MM.1S (cell line): ENCODE measurements at regions not wholly inside any gene's neighbourhood (a gene's known extent, or its start where the extent isn't known, plus 50 kb on each side); places are given as distances from the start of the nearest gene placed in this dataset.

ENCODE experiments used
- EZH2phosphoT487 ChIP-seq: fragments of 300-600 bp; sonication (generic); IDR thresholded peaks from 2 replicates; pipeline ENCODE4 v1.6.1; 2018; ENCODE audit warnings: antibody characterized with exemption, low read length
- TF ChIP-seq, protein P1 (sequence below): fragments of 300-600 bp; sonication (generic); IDR thresholded peaks from 2 replicates; pipeline ENCODE4 v1.5.1; 2016; ENCODE audit warnings: antibody characterized with exemption, low read length, mixed read lengths

DNA sequence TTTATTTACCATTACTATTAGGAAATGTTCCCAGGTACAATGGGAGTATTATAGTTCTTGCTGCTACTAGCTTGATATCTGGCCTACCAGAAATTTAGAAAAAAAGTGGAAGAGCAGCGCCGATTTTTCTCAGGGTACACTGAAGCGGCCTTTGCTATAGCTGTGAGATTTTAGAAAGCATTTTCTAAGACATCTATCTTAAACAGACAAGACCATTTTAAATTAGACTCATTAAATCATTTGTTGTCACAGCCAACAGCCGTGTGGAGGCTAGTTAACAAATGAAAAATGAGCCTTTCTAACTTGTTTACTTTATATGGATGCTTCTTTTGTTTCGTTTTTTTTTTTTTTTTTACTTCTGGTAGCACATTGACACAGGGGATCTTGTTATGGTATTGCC is 183.2 kb upstream of the ZRANB2 start:
- TF ChIP-seq, protein P1, sequence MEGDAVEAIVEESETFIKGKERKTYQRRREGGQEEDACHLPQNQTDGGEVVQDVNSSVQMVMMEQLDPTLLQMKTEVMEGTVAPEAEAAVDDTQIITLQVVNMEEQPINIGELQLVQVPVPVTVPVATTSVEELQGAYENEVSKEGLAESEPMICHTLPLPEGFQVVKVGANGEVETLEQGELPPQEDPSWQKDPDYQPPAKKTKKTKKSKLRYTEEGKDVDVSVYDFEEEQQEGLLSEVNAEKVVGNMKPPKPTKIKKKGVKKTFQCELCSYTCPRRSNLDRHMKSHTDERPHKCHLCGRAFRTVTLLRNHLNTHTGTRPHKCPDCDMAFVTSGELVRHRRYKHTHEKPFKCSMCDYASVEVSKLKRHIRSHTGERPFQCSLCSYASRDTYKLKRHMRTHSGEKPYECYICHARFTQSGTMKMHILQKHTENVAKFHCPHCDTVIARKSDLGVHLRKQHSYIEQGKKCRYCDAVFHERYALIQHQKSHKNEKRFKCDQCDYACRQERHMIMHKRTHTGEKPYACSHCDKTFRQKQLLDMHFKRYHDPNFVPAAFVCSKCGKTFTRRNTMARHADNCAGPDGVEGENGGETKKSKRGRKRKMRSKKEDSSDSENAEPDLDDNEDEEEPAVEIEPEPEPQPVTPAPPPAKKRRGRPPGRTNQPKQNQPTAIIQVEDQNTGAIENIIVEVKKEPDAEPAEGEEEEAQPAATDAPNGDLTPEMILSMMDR: no peak
- no peak for TF ChIP-seq EZH2phosphoT487
